D721Med (cell line): ENCODE measurements at regions not wholly inside any gene's neighbourhood (a gene's known extent, or its start where the extent isn't known, plus 50 kb on each side); places are given as distances from the start of the nearest gene placed in this dataset.

Experiments used
- DNase-seq: peaks from one replicate; pipeline ENCODE4 v3.0.0; 2011; ENCODE audit warnings: low spot score; ENCODE audit not compliant: insufficient read length
- FAIRE-seq: peaks from 2 replicates; lab custom pipeline; 2011; peaks lifted over from hg19 to GRCh38; lab: Jason Lieb, UNC
- CTCF ChIP-seq: IDR thresholded peaks from 2 replicates; pipeline ENCODE4 v1.5.1; 2012; ENCODE audit warnings: mild to moderate bottlenecking, control low read depth; ENCODE audit not compliant: insufficient read depth; ENCODE audit errors: missing control alignments

DNA sequence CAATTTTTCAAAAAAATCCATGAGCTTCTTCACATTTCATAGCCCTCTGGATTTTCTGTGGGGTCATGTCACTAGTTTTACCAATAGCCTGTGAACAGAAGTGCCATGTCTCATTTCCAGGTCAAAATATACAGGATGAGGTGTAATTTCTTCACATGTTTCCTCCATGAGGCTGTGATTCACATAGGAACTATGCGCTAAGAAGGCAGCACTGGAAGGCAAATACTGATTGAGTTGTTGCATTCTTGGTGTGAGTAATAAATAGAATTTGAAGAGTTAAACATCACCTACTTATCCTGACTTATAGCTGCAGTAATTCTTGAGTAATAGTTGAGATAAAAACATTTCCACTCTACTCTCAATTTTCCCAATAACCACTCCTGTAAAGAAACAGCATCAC lies 442.3 kb downstream of the HAO1 start:
- FAIRE-seq (no peak), DNase-seq (no peak)
- TF ChIP-seq CTCF = no peak

DNA sequence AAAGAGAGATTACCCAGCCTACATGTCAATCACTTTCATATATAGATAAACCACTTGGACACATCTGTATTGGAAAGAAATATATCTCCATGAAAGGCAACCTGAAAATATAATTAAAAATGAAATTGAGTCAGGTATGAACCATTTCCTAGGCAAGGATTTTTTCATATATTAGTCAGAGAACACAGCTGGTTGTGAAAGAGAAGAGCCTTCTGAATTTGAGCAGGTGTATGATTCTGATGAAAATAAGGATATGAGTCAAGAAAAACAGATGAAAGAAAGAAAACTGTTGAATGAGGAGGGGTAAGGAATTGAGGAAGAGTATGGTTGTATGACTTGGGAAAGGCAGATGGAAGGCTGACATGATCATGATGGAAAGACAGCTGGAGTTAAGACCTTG lies 441.1 kb downstream of the HAO1 start:
- FAIRE-seq (no peak), DNase-seq (no peak)
- TF ChIP-seq CTCF = no peak

GRCh38 chr20:7500231-7500663 lies 440.0 kb downstream of the HAO1 start:
- no peak for DNase-seq

GRCh38 chr20:7503501-7503900 lies 436.8 kb downstream of the HAO1 start:
- DNase-seq (no peak), FAIRE-seq (no peak)
- no peak for TF ChIP-seq CTCF

More at GRCh38 chr20:7500231-7500663, 440.0 kb downstream of the HAO1 start:
- no peak for TF ChIP-seq CTCF
- no peak for FAIRE-seq

- no peak for TF ChIP-seq CTCF
- no peak for FAIRE-seq
- no peak for DNase-seq
These were observed 435.0 kb downstream of the HAO1 start for GRCh38 chr20:7505152-7505834.

DNA sequence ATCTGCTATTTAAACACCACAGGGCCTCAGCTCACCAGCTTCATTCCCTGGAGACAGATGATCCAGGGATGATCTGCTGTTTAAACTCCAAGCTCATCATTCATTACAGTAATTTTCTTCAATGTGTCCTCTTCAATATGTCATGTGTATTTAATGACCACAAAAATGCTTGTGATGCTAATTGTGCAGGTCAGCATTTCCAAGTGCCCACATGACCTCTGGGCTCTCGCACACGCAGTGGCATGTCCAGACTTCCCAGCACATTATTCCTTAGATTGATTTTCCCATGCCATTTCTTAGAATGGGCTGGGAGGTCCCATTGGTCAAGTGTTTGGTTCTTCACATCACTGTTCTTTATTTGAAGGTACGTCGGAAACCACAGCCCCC lies 434.4 kb downstream of the HAO1 start:
- DNase-seq (no peak), FAIRE-seq (no peak)
- TF ChIP-seq CTCF = no peak

GRCh38 chr20:7516621-7517111 lies 423.6 kb downstream of the HAO1 start:
- DNase-seq (no peak), FAIRE-seq (no peak)
- no peak for TF ChIP-seq CTCF
